DND-41 (cell line): ENCODE measurements at regions not wholly inside any gene's neighbourhood (a gene's known extent, or its start where the extent isn't known, plus 50 kb on each side); places are given as distances from the start of the nearest gene placed in this dataset.

ENCODE experiments used
- CTCF ChIP-seq: IDR thresholded peaks from 2 replicates; pipeline ENCODE4 v1.5.1; 2012; ENCODE audit warnings: borderline replicate concordance, low read length, moderate library complexity, mild to moderate bottlenecking; ENCODE audit not compliant: poor library complexity, severe bottlenecking; ENCODE audit errors: extremely low read depth
- EZH2 ChIP-seq: IDR thresholded peaks from 3 replicates; pipeline ENCODE4 v1.6.1; 2012; ENCODE audit warnings: borderline replicate concordance, low read depth, mild to moderate bottlenecking, moderate library complexity, low read length, inconsistent platforms; ENCODE audit not compliant: severe bottlenecking

- TF ChIP-seq CTCF (no peak), EZH2 (no peak)
These were observed 66.2 kb upstream of the NEURL1B start for GRCh38 chr5:172574871-172575223.
